ENCODE measurements at regions not wholly inside any gene's neighbourhood (a gene's known extent, or its start where the extent isn't known, plus 50 kb on each side); places are given as distances from the start of the nearest gene placed in this dataset.

GRCh38 chr6:126945150-126945685 is 173.3 kb upstream of the RSPO3 start:
- intact Hi-C loops (cut with micrococcal nuclease): no loop called here
- BruUV-seq (replicated peaks): no TSS peak
- POLR2A ChIA-PET: no interaction called here
- H3K4me2 ChIP-seq (ENCODE audit: low read length): no peak overlapping the region
- TF ChIP-seq YY1 (IDR thresholded peaks at IDR 0.05; ENCODE audit: extremely low read depth, insufficient replicate concordance, low read depth, low read length) (no peak), SIN3A (IDR thresholded peaks at IDR 0.05; ENCODE audit: low read depth) (no peak), ATF3 (IDR thresholded peaks at IDR 0.05) (no peak)
- H3K27me3 ChIP-seq (ENCODE audit: insufficient read depth, low read length): 0 out of 2 replicates have a peak, but pooled peaks cover 7% of the 10 kb centered on the region
- H3K79me2 ChIP-seq (ENCODE audit: insufficient read depth, low read length): no peaks in the 10 kb centered on the region
- no peak for DNase-seq (ENCODE audit: low read depth, low spot score)
- ATAC-seq: no peak
- no peak overlapping the region for H3K27ac ChIP-seq (ENCODE audit: low read depth, low read length)
- H4K20me1 ChIP-seq (ENCODE audit: insufficient read depth): no peaks in the 10 kb centered on the region
- H3K4me3 ChIP-seq (replicated peaks in 1 of 2; ENCODE audit: low read depth in 1 of 2, low read length in 2 of 2): no peak overlapping the region
- H3K36me3 ChIP-seq (ENCODE audit: control insufficient read depth in 1 of 2, insufficient read depth in 2 of 2, low read length in 2 of 2): no peaks in the 10 kb centered on the region
- H3K9ac ChIP-seq (ENCODE audit: low read length): no peak overlapping the region
- no peaks in the 10 kb centered on the region for H3K9me3 ChIP-seq (ENCODE audit: control insufficient read depth in 1 of 2, insufficient read depth in 1 of 2, low read depth in 1 of 2, low read length in 2 of 2)
- CTCF ChIA-PET: no interaction called here
- no peak overlapping the region for H2AFZ ChIP-seq (ENCODE audit: low read depth, low read length, poor library complexity, severe bottlenecking)
- RAD21 ChIA-PET (ENCODE audit: low non-redundant PET in 1 of 2, low total read pairs in 2 of 2, uncharacterized antibody in 2 of 2, unreplicated experiment in 2 of 2): no interaction called here
- no peaks in the 10 kb centered on the region for H3K9me2 ChIP-seq (ENCODE audit: insufficient read depth)
- no peaks in the 10 kb centered on the region for H3K4me1 ChIP-seq (ENCODE audit: control insufficient read depth in 1 of 2, insufficient read depth in 2 of 2, low read length in 2 of 2)

GRCh38 chr6:126945812-126946360 is 172.6 kb upstream of the RSPO3 start:
- 0 out of 2 replicates have a peak, but pooled peaks cover 7% of the 10 kb centered on the region for H3K27me3 ChIP-seq (ENCODE audit: insufficient read depth, low read length)
- H3K27ac ChIP-seq (ENCODE audit: low read depth, low read length): no peak overlapping the region
- no peak for DNase-seq (ENCODE audit: low read depth, low spot score)
- ChIA-PET POLR2A (no interaction called here), RAD21 (ENCODE audit: low non-redundant PET in 1 of 2, low total read pairs in 2 of 2, uncharacterized antibody in 2 of 2, unreplicated experiment in 2 of 2) (no interaction called here), CTCF (no interaction called here)
- H3K9me2 ChIP-seq (ENCODE audit: insufficient read depth): no peaks in the 10 kb centered on the region
- H3K4me1 ChIP-seq (ENCODE audit: control insufficient read depth in 1 of 2, insufficient read depth in 2 of 2, low read length in 2 of 2): no peaks in the 10 kb centered on the region
- H3K4me3 ChIP-seq (replicated peaks in 1 of 2; ENCODE audit: low read depth in 1 of 2, low read length in 2 of 2): no peak overlapping the region
- no peak for ATAC-seq
- no TSS peak for BruUV-seq (replicated peaks)
- intact Hi-C loops (cut with micrococcal nuclease): no loop called here
- no peaks in the 10 kb centered on the region for H3K36me3 ChIP-seq (ENCODE audit: control insufficient read depth in 1 of 2, insufficient read depth in 2 of 2, low read length in 2 of 2)
- H3K9me3 ChIP-seq (ENCODE audit: control insufficient read depth in 1 of 2, insufficient read depth in 1 of 2, low read depth in 1 of 2, low read length in 2 of 2): no peaks in the 10 kb centered on the region
- H3K4me2 ChIP-seq (ENCODE audit: low read length): no peak overlapping the region
- no peaks in the 10 kb centered on the region for H3K79me2 ChIP-seq (ENCODE audit: insufficient read depth, low read length)
- TF ChIP-seq POLR2AphosphoS5 (IDR thresholded peaks at IDR 0.05; ENCODE audit: low read depth, low read length) (no peak), JUND (IDR thresholded peaks at IDR 0.05) (no peak), TCF7L2 (IDR thresholded peaks at IDR 0.05; ENCODE audit: borderline replicate concordance, extremely low read depth, insufficient read depth, insufficient read length) (no peak), EZH2phosphoT487 (IDR thresholded peaks at IDR 0.05; ENCODE audit: borderline replicate concordance) (no peak), RAD21 (IDR thresholded peaks at IDR 0.05; ENCODE audit: low read depth) (no peak)
- H3K9ac ChIP-seq (ENCODE audit: low read length): no peak overlapping the region
- no peaks in the 10 kb centered on the region for H4K20me1 ChIP-seq (ENCODE audit: insufficient read depth)
- H2AFZ ChIP-seq (ENCODE audit: low read depth, low read length, poor library complexity, severe bottlenecking): no peak overlapping the region
